ENCODE measurements at regions not wholly inside any gene's neighbourhood (a gene's known extent, or its start where the extent isn't known, plus 50 kb on each side); places are given as distances from the start of the nearest gene placed in this dataset.

GRCh38 chrX:39984191-39984956, 113.4 kb downstream of the BCOR start:
- TF ChIP-seq CTCF (conservative IDR thresholded peaks at IDR 0.05; ENCODE audit: low read depth, low read length) (no peak), EZH2phosphoT487 (IDR thresholded peaks at IDR 0.05; ENCODE audit: borderline replicate concordance, low read length) (no peak)
